ENCODE measurements at regions not wholly inside any gene's neighbourhood (a gene's known extent, or its start where the extent isn't known, plus 50 kb on each side); places are given as distances from the start of the nearest gene placed in this dataset.
A peak's percentile ranks its signal among the peaks of the same experiment; 100 is the strongest.
"Not testable (repeated sequence)": the region's sequence is repeated elsewhere in the genome, so short reads cannot be mapped to it uniquely, and the experiment has no call there.

DNA sequence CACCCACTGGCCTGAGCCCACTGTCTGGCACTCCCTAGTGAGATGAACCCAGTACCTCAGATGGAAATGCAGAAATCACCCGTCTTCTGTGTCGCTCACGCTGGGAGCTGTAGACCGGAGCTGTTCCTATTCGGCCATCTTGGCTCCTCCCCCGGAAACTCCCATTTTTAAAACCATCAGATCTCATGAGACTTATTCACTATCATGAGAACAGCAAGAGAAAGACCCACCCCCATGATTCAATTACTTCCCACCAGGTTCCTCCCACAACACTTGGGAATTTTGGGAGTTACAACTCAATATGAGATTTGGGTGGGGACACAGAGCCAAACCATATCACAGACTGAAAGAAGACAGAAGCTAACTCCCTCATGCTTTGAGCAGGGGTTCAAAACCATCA, 134.5 kb downstream of the SLC39A8 start:
- not testable (repeated sequence) for H3K4me1 ChIP-seq

DNA sequence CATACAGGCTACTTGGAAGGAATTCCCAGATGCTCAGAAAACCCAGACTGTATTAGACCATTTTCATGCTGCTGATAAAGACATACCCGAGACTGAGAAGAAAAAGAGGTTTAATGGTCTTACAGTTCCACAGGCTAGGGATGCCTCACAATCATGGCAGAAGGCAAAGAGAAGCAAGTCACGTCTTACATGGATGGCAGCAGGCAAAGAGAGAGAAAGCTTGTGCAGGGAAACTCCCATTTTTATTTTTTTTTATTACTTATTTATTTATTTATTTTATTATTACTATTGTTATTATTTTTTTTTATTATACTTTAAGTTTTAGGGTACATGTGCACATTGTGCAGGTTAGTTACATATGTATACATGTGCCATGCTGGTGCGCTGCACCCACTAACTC, 140.6 kb downstream of the SLC39A8 start:
- H3K9ac ChIP-seq; H3K4me2 ChIP-seq; H4K20me1 ChIP-seq; H3K27ac ChIP-seq; H3K36me3 ChIP-seq; H3K4me1 ChIP-seq; H3K4me3 ChIP-seq; H3K27me3 ChIP-seq; H3K9me3 ChIP-seq (replicated peaks in 1 of 11): not testable (repeated sequence)

More for the DNA sequence above, 134.5 kb downstream of the SLC39A8 start:
- not testable (repeated sequence) for H3K27me3 ChIP-seq; H3K4me2 ChIP-seq; H3K27ac ChIP-seq; H3K36me3 ChIP-seq; H3K9ac ChIP-seq; H3K9me3 ChIP-seq (replicated peaks in 1 of 11); H3K4me3 ChIP-seq; H4K20me1 ChIP-seq

DNA sequence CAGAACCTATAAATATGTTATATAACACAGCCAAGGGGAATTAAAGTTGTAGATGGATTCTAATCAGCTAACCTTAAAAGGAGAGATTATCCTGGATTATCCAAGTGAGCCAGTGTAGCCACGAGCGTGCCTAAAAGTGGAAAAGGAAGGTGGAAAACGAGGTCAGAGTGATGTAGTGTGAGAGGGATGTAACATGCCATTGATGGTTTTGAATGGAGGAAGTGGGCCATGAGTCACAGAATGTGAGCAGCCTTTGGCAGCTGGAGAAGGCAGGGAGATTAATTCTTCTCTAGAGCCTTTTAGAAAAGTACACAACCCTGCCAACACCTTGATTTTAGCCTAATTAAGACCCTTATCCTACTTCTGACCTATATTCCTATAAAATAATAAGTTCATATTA, 149.1 kb downstream of the SLC39A8 start:
- Histone ChIP-seq H4K20me1 (no peaks in the 10 kb centered on the region), H3K4me1 (peaks cover 0 to 14% (median 2%) of the 10 kb centered on the region in 10 experiments; a peak in 5 of 20 replicates), H3K27me3 (no peaks in the 10 kb centered on the region), H3K36me3 (no peaks in the 10 kb centered on the region), H3K27ac (no peak overlapping the region), H3K4me3 (no peak overlapping the region), H3K9me3 (replicated peaks in 1 of 11) (no peaks in the 10 kb centered on the region), H3K9ac (no peak overlapping the region), H3K4me2 (peak overlapping the region in 4 of 11 experiments; percentile 7 to 37 (median 18); a peak in 5 of 22 replicates)
- TF ChIP-seq Cebpa-rat (IDR thresholded peaks at IDR 0.05) = no peak

DNA sequence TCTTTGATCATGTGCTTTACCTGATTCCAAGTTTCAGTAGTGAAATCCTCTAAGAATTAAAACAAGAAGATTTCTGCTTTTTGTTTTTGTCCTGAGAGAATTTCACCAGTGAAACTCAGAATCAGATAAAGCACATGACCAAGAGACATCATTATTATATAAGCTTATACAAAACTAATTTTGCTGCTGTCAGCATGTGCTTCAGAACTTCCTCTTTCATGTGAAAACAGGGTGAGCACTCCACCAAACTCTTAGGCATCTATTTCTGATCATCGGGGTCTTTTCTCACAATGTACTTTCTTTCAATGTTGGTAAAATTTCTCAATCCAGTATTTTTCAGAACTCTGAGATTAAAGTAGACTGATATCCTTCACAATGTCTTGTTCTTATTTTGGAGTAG, 152.1 kb downstream of the SLC39A8 start:
- no peak overlapping the region for H3K4me2 ChIP-seq
- no peak overlapping the region for H3K27ac ChIP-seq
- H3K27me3 ChIP-seq = no peaks in the 10 kb centered on the region
- no peak overlapping the region for H3K4me3 ChIP-seq
- H3K9me3 ChIP-seq (replicated peaks in 1 of 11) = no peaks in the 10 kb centered on the region
- peaks cover 0 to 14% (median 2%) of the 10 kb centered on the region in 10 experiments; a peak in 5 of 20 replicates for H3K4me1 ChIP-seq
- no peak overlapping the region for H3K9ac ChIP-seq
- no peak for TF ChIP-seq Cebpa-rat (IDR thresholded peaks at IDR 0.05)
- no peaks in the 10 kb centered on the region for H3K36me3 ChIP-seq
- no peaks in the 10 kb centered on the region for H4K20me1 ChIP-seq

DNA sequence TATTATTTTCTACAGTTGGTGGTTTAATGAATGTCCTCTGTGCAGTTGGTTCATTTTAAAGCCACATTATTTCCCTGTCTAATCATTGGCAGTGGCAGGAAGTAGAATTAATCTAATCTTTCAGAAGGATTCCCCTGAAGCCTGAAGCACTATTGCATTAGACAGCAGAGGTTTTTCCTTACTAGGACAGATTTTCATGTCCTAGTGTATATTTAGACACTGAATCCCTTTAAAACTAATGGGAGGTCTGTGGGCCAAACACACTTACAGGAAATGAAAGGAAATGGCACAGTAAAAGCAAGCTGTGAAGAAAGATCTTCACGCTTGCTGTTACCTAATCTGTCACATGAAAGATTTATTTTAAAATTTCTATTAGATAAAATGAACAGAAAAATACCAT, 165.2 kb downstream of the SLC39A8 start:
- H3K9ac ChIP-seq = no peak overlapping the region
- H3K9me3 ChIP-seq (replicated peaks in 1 of 11) = no peaks in the 10 kb centered on the region
- no peak for TF ChIP-seq Cebpa-rat (IDR thresholded peaks at IDR 0.05)
- no peaks in the 10 kb centered on the region for H3K36me3 ChIP-seq
- no peaks in the 10 kb centered on the region for H3K27me3 ChIP-seq
- peaks cover 0 to 4% (median 0%) of the 10 kb centered on the region in 10 experiments; a peak in 1 of 20 replicates for H3K4me1 ChIP-seq
- no peaks in the 10 kb centered on the region for H4K20me1 ChIP-seq
- H3K27ac ChIP-seq = no peak overlapping the region
- H3K4me2 ChIP-seq = peak overlapping the region in 1 of 11 experiments; percentile 19; a peak in 1 of 22 replicates
- H3K4me3 ChIP-seq = no peak overlapping the region

DNA sequence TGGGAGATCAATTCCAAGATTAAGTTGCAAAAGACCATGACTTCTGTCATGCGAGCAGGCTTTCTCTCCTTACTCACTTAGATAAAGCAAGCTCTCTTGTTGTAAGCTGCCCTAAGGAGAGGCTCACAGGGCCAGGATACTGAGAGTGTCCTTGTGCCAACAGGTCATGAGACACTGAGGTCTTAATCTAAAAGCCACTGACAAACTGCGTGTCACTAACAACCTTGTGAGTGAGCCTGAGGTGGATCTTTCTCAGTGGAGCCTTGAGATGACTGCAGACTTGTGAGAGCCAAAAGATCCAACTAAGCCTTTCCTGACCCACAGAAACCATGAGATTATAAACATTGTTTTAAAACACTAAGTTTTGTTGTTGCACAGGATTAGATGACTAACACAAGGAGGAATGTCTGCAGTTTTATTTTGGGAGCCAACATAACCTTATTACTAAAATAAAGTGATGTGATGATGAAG, 170.5 kb downstream of the SLC39A8 start:
- H3K9ac ChIP-seq = no peak overlapping the region
- no peaks in the 10 kb centered on the region for H4K20me1 ChIP-seq
- no peak for TF ChIP-seq Cebpa-rat (IDR thresholded peaks at IDR 0.05)
- no peak overlapping the region for H3K27ac ChIP-seq
- H3K9me3 ChIP-seq (replicated peaks in 1 of 11) = no peaks in the 10 kb centered on the region
- H3K4me1 ChIP-seq = peaks cover 0 to 2% (median 1%) of the 10 kb centered on the region in 10 experiments; a peak in 12 of 20 replicates
- no peak overlapping the region for H3K4me3 ChIP-seq
- no peak overlapping the region for H3K4me2 ChIP-seq
- H3K27me3 ChIP-seq = no peaks in the 10 kb centered on the region
- no peaks in the 10 kb centered on the region for H3K36me3 ChIP-seq

DNA sequence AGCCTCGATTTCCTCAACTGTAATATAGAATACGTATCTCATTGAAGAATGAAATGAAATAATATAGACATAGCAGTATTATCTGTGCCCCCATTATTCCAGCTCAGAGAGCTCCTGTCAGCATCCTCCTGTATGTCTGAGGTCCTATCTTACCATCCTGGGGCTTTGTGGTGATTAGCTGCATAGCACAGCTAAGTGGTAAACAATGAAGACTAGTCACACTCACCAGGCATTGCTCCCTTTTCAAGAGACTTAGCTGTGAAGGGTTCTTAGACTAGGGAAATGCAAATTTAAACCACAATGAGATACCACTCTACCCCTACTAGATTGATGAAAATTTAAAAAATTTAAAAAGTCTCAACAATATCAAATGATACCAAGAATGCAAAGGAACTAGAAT, 172.9 kb downstream of the SLC39A8 start:
- no peak for TF ChIP-seq Cebpa-rat (IDR thresholded peaks at IDR 0.05)
- Histone ChIP-seq H3K9ac (no peak overlapping the region), H3K4me3 (no peak overlapping the region), H3K36me3 (no peaks in the 10 kb centered on the region), H3K27me3 (no peaks in the 10 kb centered on the region), H3K9me3 (replicated peaks in 1 of 11) (no peaks in the 10 kb centered on the region), H3K4me1 (peaks cover 0 to 9% (median 7%) of the 10 kb centered on the region in 10 experiments; a peak in 15 of 20 replicates), H3K27ac (no peak overlapping the region), H3K4me2 (no peak overlapping the region), H4K20me1 (no peaks in the 10 kb centered on the region)

DNA sequence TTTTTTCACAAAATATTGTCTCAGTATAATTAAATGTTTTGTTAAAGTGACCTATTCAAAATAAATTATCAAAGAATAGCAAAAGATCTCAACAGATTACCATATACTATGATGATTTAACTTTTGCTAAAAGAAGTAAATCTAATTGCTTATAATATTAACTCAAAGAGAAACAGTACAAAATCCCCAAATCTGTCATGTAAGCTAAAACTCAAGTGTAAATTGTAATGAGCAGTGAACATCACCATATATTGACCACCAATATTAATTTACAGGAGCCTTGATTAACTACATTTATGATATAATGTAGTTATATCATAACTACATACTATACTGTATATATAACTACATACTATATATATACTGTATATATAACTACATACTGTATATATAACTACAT, 174.4 kb downstream of the SLC39A8 start:
- H3K4me2 ChIP-seq = no peak overlapping the region
- H4K20me1 ChIP-seq = no peaks in the 10 kb centered on the region
- no peaks in the 10 kb centered on the region for H3K27me3 ChIP-seq
- no peak for TF ChIP-seq Cebpa-rat (IDR thresholded peaks at IDR 0.05)
- no peaks in the 10 kb centered on the region for H3K36me3 ChIP-seq
- H3K4me1 ChIP-seq = peaks cover 0 to 9% (median 7%) of the 10 kb centered on the region in 10 experiments; a peak in 15 of 20 replicates
- peaks cover 0 to 3% (median 0%) of the 10 kb centered on the region in 11 experiments; a peak in 3 of 22 replicates for H3K9me3 ChIP-seq (replicated peaks in 1 of 11)
- no peak overlapping the region for H3K9ac ChIP-seq
- no peak overlapping the region for H3K4me3 ChIP-seq
- H3K27ac ChIP-seq = no peak overlapping the region

DNA sequence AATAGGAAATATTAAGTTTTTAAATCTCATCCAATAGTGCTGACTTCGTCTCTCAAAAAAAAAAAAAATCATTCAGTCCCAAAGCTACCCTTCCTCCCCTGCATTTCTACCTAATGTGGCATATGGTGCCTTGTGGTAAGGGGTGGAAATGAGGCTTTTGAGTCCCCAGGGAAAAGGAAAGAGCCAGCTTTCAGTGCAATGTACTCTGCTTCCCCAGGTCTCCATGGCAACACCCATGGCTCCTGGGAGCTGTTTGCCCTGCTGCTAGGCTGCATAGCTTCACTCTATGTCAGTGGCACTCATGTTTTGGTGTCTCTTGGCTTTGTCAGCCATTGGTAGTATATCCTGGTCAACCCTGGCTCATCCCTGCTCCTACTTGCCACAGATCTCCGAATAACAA, 175.9 kb downstream of the SLC39A8 start:
- Histone ChIP-seq H3K9ac (no peak overlapping the region), H3K27me3 (no peaks in the 10 kb centered on the region), H3K4me1 (peaks cover 0 to 9% (median 7%) of the 10 kb centered on the region in 10 experiments; a peak in 15 of 20 replicates), H3K9me3 (replicated peaks in 1 of 11) (peaks cover 0 to 12% (median 0%) of the 10 kb centered on the region in 11 experiments; a peak in 8 of 22 replicates), H3K4me3 (no peak overlapping the region), H3K27ac (no peak overlapping the region; a peak in 1 of 22 replicates), H3K4me2 (peak overlapping the region in 9 of 11 experiments; percentile 10 to 49 (median 34); a peak in 13 of 22 replicates), H3K36me3 (no peaks in the 10 kb centered on the region), H4K20me1 (no peaks in the 10 kb centered on the region)
- TF ChIP-seq Cebpa-rat (IDR thresholded peaks at IDR 0.05) = no peak

DNA sequence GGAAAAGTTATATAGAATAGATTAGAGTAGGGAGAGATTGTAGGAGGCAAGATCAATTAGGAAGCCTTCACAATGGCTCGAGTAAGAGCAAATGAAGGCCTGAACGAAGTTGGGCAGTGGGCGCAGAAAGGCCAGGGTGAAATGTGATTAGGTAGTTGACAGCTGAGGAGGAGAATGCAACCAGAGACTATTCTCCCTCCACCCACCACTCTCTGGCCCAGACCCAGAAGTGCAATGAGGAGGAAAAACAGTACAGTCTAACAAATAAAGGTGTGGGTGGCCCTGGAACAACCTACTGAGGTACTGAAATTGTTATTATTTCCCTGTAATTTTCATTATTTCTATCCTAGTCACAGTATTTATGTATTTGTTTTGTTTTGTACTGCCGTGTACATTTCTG, 176.7 kb downstream of the SLC39A8 start:
- no peak overlapping the region for H3K9ac ChIP-seq
- H4K20me1 ChIP-seq = no peaks in the 10 kb centered on the region
- H3K4me1 ChIP-seq = peaks cover 0 to 9% (median 7%) of the 10 kb centered on the region in 10 experiments; a peak in 15 of 20 replicates
- no peaks in the 10 kb centered on the region for H3K27me3 ChIP-seq
- no peak overlapping the region for H3K27ac ChIP-seq
- peaks cover 0 to 12% (median 0%) of the 10 kb centered on the region in 11 experiments; a peak in 8 of 22 replicates for H3K9me3 ChIP-seq (replicated peaks in 1 of 11)
- no peak overlapping the region for H3K4me3 ChIP-seq
- no peaks in the 10 kb centered on the region for H3K36me3 ChIP-seq
- no peak overlapping the region for H3K4me2 ChIP-seq
- TF ChIP-seq Cebpa-rat (IDR thresholded peaks at IDR 0.05) = no peak

All from BLaER1 treated with 17β-estradiol and CSF1 and Interleukin-3, amounts not matched to agents 10 nM and 100 nM (cell line).